Tongue (tissue), 1 donor: ENCODE measurements at regions not wholly inside any gene's neighbourhood (a gene's known extent, or its start where the extent isn't known, plus 50 kb on each side); places are given as distances from the start of the nearest gene placed in this dataset.
A peak's percentile ranks its signal among the peaks of the same experiment; 100 is the strongest.
"Not testable (repeated sequence)": the region's sequence is repeated elsewhere in the genome, so short reads cannot be mapped to it uniquely, and the experiment has no call there.

Experiments used
- DNase-seq: peaks from one replicate; pipeline ENCODE4 v3.0.0-alpha.2; 2015

DNA sequence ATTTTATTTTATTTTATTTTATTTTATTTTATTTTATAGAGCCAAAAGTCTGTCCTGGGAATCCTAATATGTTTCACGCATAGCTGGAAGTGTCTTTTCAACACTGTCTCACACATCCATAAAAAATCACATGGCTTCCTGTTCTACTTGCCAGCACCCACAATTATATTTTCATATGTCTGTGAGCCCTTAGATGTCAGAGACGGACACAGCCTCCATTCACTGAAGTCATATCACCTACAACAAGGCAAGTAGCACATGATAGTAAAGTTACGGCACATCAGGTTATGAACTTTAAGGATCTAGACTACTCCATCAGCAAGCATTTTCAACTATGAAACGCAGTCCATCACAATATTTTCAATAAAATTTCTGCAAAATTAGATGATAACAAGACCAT lies 168.4 kb downstream of the ZIC4 start:
- no peak for DNase-seq

DNA sequence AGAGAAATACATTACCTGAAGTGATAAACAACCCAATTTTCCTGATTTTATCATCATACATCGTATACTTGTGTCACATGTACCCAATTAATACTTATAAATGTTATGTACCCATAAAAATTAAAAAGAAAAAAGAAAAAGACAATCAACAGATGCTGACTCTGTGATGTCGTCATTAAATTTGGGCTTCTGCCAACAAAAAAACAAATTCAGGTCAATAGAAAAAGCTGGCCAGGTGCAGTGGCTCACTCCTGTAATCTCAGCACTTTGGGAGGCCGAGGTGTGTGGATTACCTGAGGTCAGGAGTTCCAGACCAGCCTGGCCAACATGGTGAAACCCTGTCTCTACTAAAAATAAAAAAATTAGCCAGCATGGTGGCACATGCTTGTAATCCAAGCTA lies 174.4 kb downstream of the ZIC4 start:
- DNase-seq = not testable (repeated sequence)

DNA sequence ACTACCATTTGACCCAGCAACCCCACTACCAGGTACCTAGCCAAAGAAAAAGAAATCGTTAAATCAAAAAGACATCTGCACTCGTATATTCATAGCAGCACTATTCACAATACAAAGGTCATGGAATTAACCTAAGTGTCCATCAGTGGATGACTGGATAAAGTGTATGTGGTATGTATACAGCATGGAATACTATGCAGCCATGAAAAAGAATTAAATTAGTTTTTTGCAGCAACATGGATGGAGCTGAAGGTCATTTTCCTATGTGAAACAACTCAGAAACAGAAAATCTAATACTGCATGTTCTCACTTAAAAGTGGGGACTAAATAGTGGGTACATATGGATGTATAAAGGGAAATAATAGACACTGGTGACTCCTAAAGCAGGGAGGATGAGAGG lies 175.2 kb downstream of the ZIC4 start:
- DNase-seq = no peak

DNA sequence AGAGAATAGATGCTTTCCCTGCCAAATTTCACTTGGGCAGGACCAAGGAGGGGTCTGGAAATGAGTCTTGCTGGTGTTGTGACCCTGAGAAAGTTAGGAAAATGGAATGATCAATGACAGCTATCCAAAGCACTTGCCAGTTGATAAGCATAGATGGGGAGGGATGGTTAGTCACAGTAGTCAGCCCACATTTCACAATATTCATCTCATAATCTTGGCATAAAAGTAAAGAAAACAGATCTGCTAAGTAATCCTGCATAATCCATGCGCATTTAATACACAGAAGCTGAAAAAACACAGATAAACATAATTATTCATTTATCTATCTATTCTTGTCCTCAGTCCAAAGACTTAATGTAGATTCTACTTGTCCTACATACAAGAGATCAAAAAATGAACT lies 184.1 kb downstream of the ZIC4 start:
- DNase-seq = no peak

DNA sequence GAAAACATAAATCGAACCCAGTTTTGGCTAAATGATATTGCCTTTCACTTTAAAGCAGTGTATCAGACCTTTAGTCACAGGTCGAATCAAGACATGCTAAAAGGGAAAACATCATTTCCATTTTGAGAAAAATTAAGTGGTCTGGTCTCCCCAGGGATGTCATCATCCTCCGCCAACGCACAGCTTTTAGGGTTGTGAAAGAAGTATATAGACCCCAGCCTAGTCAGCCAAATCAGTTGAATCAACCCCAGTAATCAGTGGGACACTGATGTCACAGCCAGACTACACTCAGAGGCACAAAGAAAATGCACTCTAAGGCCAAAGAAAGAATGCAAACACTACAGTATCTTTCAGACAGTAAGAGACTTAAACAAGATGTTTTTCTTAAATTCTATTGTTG lies 187.4 kb downstream of the ZIC4 start:
- no peak for DNase-seq

DNA sequence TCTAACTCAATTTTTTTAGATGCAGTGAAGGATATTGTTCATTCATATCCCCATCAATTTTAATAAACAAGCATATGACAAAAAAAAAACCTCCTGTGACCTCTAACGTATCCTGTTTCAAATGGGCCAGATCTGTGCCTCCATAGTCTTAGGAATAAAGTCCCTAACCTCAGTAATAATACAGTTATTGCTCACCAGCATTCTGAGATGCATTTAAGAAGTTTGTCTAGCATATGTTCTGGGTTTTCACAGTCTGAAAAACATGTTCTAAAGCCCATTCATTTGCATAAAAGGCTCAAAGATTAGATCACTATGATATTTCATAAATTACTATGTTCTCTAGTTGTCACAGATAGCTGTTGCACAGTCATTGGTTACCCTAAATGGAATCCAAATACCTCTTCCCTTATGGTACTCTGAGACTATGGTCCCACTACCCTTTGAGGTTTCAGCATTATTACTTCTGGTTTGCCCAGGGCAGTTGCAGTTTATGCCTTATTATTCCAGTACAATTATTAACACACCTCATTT lies 190.1 kb downstream of the ZIC4 start:
- no peak for DNase-seq

DNA sequence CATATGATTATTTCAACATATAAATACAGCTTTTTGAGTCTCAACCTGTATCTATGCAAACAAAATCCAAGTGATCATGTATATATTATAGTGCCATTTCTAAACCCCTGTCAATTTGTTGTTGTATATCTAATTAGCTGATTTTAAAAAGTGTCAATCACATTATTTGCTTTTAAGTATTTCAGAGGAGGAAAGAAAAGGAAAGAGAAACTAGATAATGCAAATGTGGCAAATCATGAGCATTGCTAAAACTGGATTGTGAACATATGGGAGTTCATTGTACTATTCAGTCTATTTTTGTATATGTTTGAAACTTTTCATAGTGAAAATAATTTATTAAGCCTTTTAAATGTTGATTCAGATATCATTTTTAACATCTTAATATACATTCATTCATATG lies 190.7 kb downstream of the ZIC4 start:
- DNase-seq = no peak

DNA sequence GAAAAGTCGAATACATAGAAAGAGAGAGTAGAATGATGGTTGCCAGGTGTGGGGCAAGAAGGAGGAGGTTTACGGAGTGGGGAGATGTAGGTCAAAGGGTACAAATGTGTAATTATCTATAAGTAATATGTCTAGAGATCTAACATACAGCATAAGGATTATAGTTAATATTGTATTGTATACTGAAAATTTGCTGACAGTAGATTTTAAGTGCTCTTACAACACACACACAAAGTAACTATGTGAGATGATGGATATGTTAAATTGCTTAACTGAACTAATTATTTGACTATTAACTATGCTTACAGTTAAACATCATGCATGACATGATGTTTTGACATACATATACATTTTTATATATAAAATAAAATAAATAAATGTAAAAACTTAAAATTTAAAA lies 192.7 kb downstream of the ZIC4 start:
- DNase-seq = no peak

DNA sequence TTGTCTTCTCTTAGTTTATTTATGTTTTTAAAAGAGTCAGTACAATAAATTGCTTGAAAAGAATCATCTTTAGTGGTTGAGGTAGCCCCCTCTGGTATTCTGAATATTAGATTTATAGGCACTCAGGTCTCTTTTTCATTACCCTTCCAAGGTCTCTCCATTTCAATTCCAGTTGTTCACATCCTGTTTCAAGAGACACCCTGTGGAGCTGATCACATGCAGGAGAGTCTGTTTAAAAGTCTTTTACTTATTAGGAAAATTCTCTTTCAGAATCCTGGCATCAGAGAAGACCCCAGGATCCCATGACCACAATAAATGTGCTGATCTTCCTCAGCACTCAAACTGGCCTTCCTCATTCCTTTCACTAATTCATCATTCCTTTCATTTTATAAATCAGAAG lies 195.7 kb downstream of the ZIC4 start:
- no peak for DNase-seq

DNA sequence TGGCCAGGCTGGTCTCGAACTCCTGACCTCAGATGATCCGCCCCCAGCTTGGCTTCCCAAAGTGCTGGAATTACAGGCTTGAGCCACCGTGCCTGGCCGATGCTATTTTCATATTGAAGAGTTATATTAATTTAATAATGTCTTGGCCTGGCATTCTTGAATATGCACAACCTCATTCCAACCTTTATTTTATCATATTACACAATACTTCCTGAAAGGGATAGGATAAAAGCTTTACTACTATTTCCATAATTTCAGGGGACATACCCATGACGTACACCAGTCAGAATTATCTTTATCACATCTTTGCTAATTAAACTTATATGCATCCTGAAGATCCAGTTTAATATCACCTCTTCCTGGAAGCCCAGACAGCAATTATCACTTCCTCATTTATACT lies 205.3 kb downstream of the ZIC4 start:
- DNase-seq = no peak

DNA sequence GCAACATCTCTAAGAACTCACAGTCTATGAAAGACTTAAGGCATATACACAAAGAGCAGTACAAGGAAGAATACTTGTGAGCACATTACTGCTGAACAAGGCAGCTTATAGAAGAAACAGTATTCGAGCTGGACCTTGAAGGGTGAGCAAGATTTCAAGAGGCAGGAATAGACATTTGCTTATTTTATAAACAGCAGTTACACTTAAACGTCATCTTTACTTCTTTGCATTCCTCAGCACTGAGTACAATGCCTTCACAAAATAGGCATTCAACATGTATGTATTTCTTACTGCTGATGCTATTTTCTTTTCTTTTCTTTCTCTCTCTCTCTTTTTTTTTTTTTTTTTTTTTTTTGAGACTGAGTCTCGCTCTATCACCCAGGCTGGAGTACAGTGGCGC lies 205.8 kb downstream of the ZIC4 start:
- DNase-seq = no peak

DNA sequence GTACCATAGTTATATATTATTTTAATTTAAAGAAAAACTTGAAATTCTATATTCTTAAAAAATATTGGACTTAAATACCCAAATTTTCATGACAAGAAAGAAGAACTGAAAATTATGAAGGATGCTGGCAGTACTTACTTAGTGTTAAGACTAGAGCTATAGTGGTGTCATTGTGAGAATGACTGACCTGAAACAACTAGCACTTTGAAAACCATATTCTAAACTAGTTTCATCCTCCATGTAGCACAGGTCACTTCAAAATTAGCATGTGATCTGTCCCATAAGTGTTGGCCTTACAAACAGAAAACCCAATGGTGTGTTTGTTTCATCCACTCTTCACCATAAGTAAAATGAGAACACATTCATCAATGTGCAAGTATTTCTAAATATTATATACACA lies 208.6 kb downstream of the ZIC4 start:
- no peak for DNase-seq

DNA sequence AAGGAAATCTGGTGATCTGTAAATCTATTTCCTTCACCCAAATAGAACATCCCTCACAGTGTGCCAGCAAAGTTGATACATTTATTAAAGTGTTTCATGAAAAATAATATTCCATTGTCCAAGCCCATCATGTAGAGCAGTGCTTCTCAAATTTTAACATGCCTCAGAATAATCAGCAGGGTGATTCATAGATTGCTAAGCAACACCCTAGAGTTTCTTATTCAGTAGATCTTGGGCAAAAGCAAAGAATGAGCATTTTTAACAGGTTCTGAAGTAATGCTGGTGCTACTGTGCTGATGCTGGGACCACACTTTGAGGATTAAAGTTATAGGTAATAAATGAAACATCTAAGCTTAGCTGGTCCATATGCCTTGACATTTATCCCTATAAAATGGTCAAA lies 210.5 kb downstream of the ZIC4 start:
- DNase-seq = no peak

DNA sequence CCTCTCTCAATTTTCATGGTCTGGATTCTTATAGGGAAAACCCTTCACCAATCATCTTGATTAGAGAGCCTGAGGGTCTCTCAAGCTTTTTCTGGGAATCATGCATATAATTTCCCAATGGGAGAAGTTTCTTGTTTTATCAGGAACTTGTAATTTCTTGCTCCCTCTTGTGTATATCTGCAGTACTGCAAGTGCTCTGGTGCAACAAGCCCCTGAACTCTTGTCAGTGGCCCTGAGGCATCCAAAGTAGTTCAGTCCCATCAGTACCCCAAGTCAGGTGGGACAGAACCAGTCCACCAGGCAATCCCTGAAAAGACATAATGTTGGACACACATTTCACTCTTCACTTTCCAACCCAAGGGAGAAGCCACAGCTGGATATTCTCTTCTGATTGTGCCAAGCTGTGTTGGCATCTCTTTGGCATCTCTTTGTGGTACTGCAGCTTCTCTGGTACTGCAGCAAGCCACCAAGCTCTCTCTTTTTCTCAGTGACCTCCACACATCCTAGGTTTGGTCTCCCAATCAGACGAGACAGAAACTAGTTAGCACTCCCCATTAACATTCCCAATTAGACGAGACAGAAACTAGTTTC lies 214.5 kb downstream of the ZIC4 start:
- DNase-seq = peak; percentile 61

DNA sequence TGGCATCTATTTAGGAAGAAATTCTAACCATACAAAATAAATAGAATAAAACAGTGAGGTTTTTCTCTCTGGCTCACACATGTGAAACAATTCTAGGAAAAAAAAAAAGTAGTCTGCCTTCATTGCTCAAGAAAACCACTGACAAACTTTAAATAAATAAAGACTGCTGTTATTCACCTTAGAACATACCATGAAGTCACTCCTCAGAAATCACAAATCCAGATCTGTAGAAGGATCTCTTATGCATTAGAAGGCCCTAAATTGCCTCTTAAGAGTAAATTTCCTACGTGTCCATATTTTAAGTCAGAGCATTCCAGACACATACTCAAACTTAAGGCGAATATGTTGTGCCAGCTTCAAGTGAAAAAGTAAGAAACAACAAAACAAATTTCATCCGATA lies 217.3 kb downstream of the ZIC4 start:
- no peak for DNase-seq

DNA sequence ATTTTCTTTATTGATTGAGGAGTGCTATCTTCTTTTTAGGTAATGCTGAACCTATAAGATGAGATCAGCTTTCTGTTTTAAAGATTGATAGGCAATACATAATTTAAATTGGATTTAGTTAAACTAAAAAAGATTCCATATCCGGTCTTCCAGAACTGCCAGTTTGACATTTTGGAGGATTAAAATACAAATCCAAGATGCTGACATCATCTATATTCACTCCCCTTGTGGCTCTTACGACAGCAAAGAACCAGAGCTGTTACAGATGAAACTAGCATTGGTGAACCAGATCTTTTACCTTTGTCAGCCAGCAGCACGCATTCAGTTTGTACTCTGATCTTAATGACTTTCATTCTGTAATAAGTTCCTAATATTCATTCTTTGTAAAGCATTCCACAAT lies 218.7 kb downstream of the ZIC4 start:
- no peak for DNase-seq

DNA sequence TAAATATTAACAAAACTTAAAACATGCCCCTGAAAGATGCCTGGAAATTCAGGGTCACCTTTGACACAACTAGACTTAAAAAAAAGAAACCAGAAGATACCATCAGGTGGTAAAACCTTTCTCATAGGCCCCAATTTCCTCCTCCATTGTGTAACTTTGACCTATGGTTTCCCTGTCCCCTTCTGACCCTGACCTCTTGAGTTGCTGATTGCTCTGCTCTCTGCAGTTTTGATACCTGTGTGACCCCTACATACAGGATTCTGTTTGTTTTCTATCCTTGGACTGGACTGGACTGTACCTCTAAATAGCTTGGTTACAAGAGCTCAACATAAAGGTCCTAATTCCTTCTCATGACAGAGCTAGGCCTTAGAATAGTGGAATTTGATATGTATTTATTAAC lies 220.6 kb downstream of the ZIC4 start:
- DNase-seq = no peak

DNA sequence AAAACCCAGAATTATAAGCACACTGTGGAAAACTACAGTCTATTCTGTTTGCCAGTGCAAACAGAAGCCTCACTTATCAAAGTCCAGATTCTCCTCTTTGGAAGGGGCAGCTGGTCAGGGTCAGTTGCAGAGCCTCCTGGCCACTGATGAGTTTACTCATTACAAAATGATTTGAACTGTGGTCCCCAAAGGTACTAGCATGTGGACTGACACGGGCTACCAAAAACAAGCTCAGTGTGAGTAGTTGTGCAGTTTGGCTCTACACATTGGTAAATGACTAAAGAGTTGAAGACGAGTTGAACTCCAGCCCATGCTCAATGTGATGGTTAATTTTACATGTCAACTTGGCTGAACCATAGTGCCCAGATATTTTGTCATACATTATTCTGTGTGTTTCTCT lies 221.5 kb downstream of the ZIC4 start:
- DNase-seq = no peak

DNA sequence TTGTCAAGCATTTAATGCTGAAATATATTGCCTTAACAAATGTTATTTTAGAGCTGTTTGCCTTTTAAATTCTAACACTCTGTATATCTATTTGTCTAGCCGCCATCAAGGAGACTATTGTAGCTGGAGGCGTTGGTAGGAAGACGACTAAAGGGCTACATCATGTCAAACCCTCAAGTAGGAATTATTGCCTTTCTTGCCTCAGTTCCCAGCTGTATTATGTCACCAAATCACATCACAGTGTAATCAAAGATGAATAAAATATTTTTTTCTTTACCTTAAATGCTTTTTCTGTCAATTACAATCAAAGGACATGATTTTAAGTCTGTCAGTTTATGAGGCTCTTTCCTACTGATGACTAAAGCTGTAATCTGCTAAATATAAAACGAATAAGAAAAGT lies 233.1 kb downstream of the ZIC4 start:
- DNase-seq = no peak

DNA sequence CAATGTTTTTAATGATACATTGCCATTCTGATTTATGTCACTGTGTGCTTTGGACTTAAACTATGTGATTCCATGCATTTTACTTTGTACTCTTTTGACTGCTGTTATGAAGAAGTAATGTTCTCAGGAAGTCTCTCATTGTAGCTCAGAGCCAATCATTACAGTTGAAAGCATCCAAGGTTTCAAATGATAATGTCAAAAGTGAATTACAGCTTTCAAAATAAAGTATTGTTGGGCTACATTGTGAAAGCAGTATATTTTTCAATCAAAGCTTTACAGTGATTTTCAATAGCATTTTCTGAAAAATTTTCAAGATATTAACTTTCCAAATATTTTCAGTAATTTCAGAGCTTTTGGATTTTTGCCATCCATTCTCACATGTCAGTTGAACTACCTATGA lies 243.6 kb downstream of the ZIC4 start:
- DNase-seq = no peak

DNA sequence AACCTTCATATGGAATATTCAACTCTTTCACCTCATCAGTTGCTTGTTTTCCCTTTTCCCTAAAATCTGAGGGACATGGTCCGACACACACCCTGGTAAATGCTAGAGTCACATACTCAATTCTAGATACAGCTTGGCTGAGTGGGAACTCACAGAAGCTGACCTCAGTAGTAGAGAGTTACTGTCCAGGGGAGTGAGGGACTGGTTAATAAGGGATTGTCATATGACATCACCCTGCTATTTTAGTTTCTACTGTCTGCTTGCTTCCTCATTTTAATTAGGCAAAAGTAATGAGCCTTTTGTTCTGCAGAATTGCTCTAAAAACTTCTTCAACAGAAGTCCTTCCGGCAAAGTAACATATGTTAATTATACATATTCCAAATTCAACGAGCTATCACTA lies 244.5 kb downstream of the ZIC4 start:
- no peak for DNase-seq

DNA sequence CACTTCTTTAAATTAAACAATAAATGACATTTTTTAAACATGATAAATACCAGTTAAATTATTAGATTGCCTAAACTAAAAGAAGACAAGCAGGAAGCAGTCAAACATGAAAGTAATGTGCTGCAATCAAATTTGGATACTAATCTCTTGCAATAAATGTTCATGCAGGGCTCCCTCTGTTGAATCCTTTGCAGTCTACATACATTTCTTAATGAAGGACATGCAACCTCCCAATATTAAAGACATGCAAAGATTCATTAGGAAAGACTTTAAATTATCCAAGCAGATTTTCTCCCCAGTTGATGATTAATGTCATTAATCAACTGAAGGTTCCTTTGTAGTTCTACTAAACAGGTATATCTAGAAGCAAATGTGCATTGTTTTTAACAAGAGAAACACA lies 245.4 kb downstream of the ZIC4 start:
- no peak for DNase-seq

DNA sequence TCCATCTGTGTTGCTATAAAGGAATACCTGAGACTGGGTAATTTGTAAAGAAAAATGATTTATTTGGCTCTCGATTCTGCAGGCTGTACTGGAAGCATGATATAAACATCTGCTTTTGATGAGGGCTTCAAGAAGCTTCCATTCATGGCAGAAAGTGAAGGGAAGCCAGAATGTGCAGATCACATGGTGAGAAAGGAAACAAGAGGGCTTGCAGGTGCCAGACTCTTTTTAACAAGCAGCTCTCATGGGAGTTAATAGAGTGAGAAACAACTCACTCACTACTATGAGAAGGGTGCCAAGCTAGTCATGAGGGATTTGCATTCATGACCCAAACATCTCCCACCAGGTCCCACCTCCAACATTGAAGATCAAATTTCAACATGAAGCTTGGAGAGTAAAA lies 247.2 kb downstream of the ZIC4 start:
- peak; percentile 4 for DNase-seq

DNA sequence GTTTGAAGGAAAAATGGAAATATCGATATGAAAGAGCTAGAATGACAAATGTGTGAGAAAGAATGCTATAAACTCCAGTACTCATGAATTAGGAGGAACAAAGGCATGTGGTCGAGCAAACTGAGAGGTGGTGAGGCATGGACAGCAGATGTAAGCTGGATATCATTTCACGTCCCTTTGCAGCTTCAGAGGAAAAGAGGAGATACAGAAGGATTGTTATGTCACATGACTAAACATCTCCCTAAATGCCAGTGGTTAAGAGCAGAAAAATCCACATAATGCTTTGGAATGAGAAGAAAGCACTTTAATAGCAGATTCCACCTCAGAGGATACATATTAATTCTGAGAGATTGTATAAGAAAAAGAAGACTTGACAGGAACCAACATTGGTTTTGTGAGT lies 248.7 kb downstream of the ZIC4 start:
- no peak for DNase-seq

DNA sequence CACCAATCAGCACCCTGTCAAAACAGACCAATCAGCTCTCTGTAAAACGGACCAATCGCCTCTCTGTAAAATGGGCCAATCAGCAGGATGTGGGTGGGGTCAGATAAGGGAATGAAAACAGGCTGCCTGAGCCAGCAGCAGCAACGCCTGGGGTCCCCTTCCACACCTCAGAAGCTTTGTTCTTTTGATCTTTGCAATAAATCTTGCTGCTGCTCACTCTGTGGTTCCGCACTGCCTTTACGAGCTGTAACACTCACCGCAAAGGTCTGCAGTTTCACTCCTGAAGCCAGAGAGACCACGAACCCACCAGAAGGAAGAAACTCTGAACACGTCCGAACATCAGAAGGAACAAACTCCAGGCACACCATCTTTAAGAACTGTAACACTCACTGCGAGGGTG lies 251.4 kb downstream of the ZIC4 start:
- not testable (repeated sequence) for DNase-seq
